ENCODE measurements at regions not wholly inside any gene's neighbourhood (a gene's known extent, or its start where the extent isn't known, plus 50 kb on each side); places are given as distances from the start of the nearest gene placed in this dataset.
"Not testable (repeated sequence)": the region's sequence is repeated elsewhere in the genome, so short reads cannot be mapped to it uniquely, and the experiment has no call there.

GRCh38 chr17:31771328-31771727, 87.7 kb downstream of the COPRS start:
- TF ChIP-seq EZH2 (IDR thresholded peaks at IDR 0.05; ENCODE audit: low read depth, low read length, severe bottlenecking); RXRA (IDR thresholded peaks at IDR 0.05; ENCODE audit: insufficient read depth, low read depth, low read length); EP300 (IDR thresholded peaks at IDR 0.05; ENCODE audit: borderline replicate concordance in 1 of 2, low read depth in 2 of 2, low read length in 2 of 2); GABPA (IDR thresholded peaks at IDR 0.05; ENCODE audit: borderline replicate concordance, insufficient read depth, low read length): not testable (repeated sequence)
- TF ChIP-seq, protein P1, sequence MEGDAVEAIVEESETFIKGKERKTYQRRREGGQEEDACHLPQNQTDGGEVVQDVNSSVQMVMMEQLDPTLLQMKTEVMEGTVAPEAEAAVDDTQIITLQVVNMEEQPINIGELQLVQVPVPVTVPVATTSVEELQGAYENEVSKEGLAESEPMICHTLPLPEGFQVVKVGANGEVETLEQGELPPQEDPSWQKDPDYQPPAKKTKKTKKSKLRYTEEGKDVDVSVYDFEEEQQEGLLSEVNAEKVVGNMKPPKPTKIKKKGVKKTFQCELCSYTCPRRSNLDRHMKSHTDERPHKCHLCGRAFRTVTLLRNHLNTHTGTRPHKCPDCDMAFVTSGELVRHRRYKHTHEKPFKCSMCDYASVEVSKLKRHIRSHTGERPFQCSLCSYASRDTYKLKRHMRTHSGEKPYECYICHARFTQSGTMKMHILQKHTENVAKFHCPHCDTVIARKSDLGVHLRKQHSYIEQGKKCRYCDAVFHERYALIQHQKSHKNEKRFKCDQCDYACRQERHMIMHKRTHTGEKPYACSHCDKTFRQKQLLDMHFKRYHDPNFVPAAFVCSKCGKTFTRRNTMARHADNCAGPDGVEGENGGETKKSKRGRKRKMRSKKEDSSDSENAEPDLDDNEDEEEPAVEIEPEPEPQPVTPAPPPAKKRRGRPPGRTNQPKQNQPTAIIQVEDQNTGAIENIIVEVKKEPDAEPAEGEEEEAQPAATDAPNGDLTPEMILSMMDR (IDR thresholded peaks at IDR 0.05; ENCODE audit: control extremely low read depth in 1 of 3, insufficient read depth in 1 of 3, low read depth in 1 of 3, low read length in 3 of 3), result not testable (repeated sequence)

Measured in H1 (cell line).